Fibroblast of pulmonary artery (primary cell): ENCODE measurements at regions not wholly inside any gene's neighbourhood (a gene's known extent, or its start where the extent isn't known, plus 50 kb on each side); places are given as distances from the start of the nearest gene placed in this dataset.

ENCODE experiments used
- DNase-seq: peaks from one replicate; pipeline ENCODE4 v3.0.0-alpha.2; 2010; ENCODE audit warnings: low read depth
- H3K4me3 ChIP-seq: replicated peaks from 2 replicates; pipeline ENCODE4 v1.5.1; 2011; ENCODE audit warnings: low read depth, mild to moderate bottlenecking, control low read depth, low read length, moderate library complexity
- CTCF ChIP-seq: IDR thresholded peaks from 2 replicates; pipeline ENCODE4 v1.5.1; 2011; ENCODE audit warnings: mild to moderate bottlenecking, control low read depth, low read length, inconsistent platforms; ENCODE audit errors: missing control alignments

GRCh38 chr11:27604416-27604815 lies 95.8 kb downstream of the BDNF start:
- no peak for DNase-seq
- no peak for TF ChIP-seq CTCF

GRCh38 chr11:27603376-27603990 lies 96.8 kb downstream of the BDNF start:
- TF ChIP-seq CTCF = no peak
- no peak for DNase-seq
- no peak overlapping the region for H3K4me3 ChIP-seq

More at GRCh38 chr11:27604416-27604815, 95.8 kb downstream of the BDNF start:
- H3K4me3 ChIP-seq = no peak overlapping the region

- no peak for DNase-seq
- no peak for TF ChIP-seq CTCF
Observed at GRCh38 chr11:27600656-27601055, 94.1 kb upstream of the LIN7C start.

GRCh38 chr11:27599217-27599616 lies 92.6 kb upstream of the LIN7C start:
- DNase-seq = no peak
- TF ChIP-seq CTCF = no peak
- no peak overlapping the region for H3K4me3 ChIP-seq

More at GRCh38 chr11:27600656-27601055, 94.1 kb upstream of the LIN7C start:
- no peak overlapping the region for H3K4me3 ChIP-seq

GRCh38 chr11:27596802-27597201 lies 90.2 kb upstream of the LIN7C start:
- DNase-seq = no peak
- no peak for TF ChIP-seq CTCF

GRCh38 chr11:27596388-27596787 lies 89.8 kb upstream of the LIN7C start:
- no peak overlapping the region for H3K4me3 ChIP-seq
- DNase-seq = no peak
- TF ChIP-seq CTCF = no peak

More at GRCh38 chr11:27596802-27597201, 90.2 kb upstream of the LIN7C start:
- no peak overlapping the region for H3K4me3 ChIP-seq
